HG03196 (cell line): ENCODE measurements at regions not wholly inside any gene's neighbourhood (a gene's known extent, or its start where the extent isn't known, plus 50 kb on each side); places are given as distances from the start of the nearest gene placed in this dataset.
"Not testable (repeated sequence)": the region's sequence is repeated elsewhere in the genome, so short reads cannot be mapped to it uniquely, and the experiment has no call there.

ENCODE experiments used
- ATAC-seq: cut with Tn5 transposase; IDR thresholded peaks from one replicate; pipeline ENCODE4 v1.9.1; 2021; ENCODE audit not compliant: unreplicated experiment

DNA sequence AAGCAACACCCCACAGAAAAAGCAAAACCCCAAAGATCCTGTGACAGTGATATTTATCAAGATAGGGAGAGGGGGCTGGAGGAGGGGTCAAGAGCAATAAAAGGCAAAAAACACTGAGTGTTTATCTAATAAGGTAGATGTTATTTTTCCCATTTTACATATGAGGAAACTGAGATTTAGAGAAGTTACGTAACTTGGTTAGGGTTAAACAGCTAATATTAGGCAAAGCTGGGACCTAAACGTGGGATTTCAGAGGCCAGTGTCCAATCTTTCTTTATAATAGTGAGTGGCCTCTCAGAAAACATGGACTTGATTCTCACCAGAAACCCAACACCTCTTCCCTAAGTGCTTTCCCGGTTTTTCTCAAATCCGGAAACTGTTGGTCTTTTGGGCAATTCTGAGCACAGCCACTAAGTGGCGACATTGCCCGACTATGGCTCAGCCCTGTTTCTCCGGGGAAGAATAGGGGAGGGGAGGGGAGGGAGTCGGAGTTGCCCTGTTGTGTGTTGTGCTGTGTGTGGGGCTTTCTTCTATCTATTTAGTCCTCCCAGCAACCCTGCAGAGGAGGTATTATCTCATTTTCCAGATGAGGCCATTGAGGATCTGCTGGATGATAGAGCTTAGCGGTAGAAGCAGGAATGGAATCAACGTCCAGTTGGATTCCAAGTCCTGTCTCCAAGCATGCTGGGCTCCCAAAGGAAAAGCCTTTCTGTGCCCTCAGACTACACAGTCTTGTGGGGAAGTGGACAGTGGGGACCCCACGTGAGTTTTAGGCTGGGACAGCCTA is 58.7 kb upstream of the ETV3 start:
- ATAC-seq: not testable (repeated sequence)

DNA sequence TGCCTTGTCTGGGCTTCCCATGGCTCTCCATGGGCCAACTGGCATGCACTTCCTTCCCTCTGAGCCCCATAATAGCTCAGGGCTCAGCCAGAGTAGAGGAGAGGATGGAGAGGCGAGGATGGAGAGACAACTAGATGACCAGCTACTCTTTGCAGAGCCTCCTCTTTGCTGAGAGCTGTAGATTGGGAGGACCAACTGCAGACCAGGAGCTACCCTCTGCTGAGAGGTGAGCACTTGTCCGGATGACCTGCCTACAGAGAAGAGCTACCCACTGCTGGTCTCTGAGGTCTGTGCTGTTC is 58.0 kb upstream of the ETV3 start:
- ATAC-seq: no peak

DNA sequence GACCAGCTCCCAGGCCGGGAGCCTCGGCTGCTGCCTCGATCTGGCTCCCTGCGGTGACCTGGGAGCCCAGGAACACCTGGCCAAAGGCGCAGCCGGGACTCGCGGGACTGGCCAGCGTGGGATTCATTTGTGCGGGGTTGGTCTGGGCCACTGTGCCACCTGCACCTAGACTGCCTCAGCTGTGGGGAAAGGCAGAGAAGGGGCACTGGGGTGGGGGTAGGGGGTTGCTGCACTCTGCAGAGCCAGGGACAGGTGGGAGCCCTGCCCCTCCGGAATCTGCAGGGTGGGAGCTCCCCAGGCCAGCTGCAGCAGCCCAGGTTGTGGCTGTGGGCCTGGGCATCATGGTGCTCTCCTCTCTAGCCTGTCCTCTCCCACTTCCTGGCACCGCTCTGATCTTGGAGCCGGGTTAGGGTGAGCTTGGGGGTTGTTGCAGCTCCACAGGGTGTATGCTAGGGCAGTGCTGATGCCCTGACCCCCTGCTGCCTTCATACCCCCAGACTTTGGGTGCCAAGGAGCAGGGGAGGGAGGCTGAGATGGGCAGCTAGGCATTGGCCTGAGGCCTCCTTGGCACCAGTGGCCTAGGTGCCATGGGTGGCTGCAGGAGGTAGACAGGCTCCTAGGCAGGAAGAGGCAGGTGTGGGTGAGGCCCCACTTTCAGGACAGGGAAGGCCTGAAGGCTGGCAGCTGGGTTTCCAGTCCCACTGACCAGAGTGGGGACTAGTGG is 57.5 kb upstream of the ETV3 start:
- ATAC-seq: no peak

DNA sequence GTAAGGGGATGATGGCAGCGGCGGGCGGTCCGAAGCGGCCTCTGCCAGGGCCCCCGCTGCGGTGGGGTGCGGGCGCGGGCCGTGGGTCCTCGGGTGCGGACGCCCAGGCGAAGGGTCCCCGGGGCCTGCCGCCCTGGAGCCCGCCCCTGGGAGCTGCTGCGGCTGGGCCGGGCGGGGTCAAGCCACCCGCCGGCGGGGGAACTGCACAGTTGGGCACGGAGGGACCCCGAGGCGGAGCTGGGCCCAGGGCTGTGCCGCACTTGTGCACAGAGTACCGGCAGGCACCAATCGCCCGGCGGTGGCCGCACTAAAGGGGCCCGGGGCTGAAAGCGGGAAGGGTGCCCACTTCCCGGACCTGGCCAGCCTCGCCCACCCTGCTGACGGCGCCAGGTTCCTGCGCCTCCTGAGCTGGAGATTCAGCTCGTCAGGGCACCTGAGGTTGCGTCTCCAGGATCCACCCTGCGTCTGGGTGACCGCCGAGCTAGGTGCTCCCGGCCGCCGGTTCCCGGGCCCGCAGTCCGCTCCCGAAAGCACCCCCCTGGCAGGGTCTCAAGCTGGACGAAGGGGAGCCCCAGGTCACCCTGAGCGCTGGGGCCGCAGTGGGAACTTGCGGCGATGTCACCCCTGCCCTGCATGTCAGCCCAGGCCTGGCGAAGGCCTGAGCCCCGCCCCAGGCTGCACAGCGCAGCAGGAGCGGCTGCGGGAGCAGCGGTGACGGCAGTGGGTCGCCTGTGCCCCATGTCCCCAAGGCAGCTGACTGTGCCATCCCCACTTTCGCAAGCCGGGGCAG is 56.7 kb upstream of the ETV3 start:
- no peak for ATAC-seq

DNA sequence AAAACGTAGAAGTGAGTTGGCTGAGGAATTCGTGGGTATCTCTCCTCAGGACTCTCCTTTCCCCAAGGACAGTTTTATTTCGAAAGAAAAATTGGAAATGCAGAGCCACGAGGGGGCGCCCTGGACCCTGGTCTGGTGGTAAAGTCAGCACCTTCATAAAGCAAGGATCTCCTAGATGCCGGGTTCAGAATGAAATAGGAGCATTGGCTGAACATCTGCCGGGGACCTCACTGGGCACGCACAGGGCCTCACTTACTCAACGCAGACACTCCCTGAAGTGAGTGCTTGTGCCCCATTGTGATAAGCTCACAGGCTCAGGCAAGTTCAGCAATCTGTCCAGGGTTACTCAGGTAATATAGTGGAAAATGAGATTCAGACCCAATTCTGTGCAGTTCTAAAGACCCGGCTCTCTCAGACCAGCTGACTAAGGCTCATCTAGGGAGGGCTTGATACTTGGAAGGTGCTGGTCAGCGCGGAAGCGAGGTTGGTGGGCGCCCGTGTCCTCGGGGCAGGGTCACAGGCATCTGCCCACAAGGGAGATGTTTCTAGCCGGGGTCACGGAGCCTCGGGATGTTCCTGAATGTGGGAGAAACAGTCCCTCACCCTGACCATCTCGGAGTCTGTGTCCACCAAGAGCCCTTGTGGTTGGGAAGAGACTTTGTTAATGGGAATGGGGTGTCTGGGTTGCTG is 55.7 kb upstream of the ETV3 start:
- no peak for ATAC-seq

DNA sequence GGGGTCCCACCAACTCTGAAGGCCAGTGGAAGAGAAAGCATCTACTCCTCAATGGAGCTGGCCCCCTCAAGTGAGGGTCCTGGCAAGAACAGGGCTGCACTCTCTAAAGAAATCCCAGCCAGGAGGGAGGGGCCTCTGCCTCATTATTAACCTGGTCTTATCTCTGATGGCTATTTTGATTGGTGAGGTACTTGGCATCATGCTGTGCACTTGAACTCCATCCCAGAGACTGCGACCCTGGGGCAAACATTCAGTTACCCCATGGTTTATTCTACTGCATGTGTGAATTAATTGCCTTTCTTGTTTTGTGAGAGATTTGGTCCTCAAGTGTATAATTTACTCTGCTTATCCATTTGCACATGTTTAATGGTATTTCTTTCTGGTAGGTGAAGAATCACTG is 55.0 kb upstream of the ETV3 start:
- no peak for ATAC-seq

DNA sequence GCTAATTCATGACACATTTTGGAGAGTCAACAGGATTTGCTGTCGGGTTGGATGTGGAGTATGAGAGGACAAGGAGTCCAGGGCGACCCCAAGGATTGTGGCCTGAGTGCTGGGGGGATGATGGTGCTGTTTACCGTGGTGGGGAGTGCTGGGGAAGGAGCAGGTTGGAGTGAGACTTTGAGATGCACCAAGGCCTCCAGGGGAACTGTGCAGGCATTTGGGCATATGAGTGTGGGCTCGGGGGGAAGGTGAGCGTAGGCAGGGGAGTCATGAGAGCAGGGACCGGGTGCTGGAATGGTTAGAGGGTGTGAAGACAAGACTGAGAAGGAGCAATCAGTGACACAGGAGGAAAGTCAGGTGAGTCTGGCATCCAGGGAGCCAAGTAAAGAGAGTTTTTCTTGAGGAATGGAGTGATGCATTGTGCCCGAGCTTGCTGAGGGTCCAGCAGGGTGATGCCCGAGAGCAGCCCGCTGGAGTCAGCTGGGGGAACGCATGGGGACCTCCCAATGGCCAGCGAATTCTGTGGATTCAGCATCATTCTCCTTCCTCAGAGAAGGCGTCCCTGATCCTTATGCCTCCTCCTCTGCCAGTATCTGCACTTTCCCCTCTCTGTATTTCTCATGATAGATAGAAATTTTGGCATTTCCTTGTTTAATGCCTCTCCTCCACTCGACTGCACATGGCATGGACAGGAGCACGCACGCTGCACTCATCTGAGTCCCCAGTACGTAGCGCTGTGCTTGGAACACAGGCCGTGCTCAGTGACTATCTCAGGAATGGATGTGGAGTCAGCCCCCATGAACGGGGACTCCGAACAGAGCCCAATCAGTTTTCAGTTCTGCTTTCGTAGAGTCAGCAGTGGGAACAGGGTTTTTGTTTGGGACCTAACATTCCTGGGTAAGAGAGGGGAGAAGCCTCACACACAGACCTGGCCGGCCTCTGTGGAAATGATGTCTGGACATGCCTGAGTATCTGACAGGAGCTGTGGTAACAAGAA is 52.1 kb upstream of the ETV3 start:
- ATAC-seq: no peak

DNA sequence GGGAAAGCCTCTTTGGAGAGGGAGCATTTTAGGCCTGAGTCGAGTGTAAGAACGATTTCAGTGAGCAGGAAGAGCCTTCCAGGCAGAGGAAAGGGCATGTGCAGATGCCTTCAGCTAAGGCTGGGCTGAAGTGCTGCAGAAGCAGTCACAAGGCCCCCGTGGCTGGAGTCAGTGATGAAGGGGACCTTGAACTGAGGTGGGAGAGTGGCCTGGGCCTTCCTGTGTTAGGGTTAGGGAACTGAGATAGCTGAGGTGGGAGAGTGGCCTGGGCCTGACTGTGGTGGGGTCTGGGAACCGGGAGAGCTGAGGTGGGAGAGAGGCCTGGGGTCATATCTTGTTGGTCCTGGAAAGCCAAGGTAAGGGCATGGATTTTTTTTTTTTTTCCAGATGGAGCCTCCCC is 50.9 kb upstream of the ETV3 start:
- no peak for ATAC-seq
